ENCODE measurements at regions not wholly inside any gene's neighbourhood (a gene's known extent, or its start where the extent isn't known, plus 50 kb on each side); places are given as distances from the start of the nearest gene placed in this dataset.

DNA sequence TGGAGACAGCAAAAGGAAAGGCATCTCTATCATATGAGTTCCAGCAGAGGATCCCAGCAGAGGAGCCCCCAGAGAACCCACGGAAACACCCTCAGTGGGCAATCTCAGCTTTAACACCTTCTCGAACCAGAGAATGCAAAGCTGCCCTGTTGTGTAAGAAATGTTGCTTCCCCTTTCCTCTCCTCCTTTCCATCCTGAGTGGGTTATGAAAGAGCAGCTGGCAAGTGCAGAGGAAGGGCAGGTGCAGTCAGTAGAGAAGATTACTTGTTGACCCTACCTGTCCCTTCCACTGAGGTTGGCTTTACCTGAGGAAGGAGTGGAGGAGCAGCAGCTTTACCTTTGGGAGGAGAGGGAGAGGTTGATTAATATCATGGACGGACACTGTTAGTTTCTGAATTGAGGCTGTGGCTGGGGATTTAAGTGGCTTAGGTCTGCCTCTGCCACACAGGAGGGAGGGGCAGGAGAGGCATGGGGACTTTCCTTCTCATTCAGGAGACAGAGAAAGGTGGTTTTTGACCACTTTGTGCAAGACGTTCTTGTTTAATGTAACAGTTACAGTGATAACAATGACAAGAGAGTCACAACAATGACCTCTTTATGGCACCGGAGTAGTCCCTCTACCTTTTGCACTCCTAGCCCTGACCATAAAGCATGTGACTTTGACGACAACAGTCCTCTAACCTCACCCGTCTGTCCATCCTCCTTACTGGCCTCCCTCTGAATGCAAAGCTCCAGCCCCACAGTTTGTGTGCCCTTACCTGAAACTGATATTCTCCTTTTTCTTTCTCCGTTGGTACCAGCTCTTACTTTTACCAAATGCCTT, 254.8 kb downstream of the NSG2 start:
- TF ChIP-seq EZH2 (IDR thresholded peaks at IDR 0.05; ENCODE audit: borderline replicate concordance) (no peak), CTCF (IDR thresholded peaks at IDR 0.05; ENCODE audit: poor library complexity) (no peak), EZH2phosphoT487 (IDR thresholded peaks at IDR 0.05; ENCODE audit: low read depth, severe bottlenecking, unreplicated experiment) (no peak)
